GM12878 (cell line): ENCODE measurements at regions not wholly inside any gene's neighbourhood (a gene's known extent, or its start where the extent isn't known, plus 50 kb on each side); places are given as distances from the start of the nearest gene placed in this dataset.

ENCODE experiments used
- ATAC-seq: fragments of 200-7000 bp; cut with Tn5 transposase; 3 replicates; pipeline ENCODE4 v1.9.1; 2020; ENCODE audit warnings: mild to moderate bottlenecking, moderate library complexity
- BruUV-seq: library from RNA; stranded (reverse); fragments of 400-500 nt; replicated peaks from 2 replicates; lab custom pipeline; 2021; lab: Mats Ljungman, UMichigan
- CTCF ChIA-PET: fragments of 300-600 bp; sonication (Branson Sonifier 250); formaldehyde crosslinking; extraction: SDS; loops from one replicate; lab custom pipeline; 2021; ENCODE audit warnings: inconsistent platforms; lab: Yijun Ruan, JAX
- POLR2A ChIA-PET: fragments of 350-600 bp; formaldehyde crosslinking; extraction: SDS; loops from one replicate; lab custom pipeline; 2021; ENCODE audit warnings: inconsistent platforms; lab: Charles Lee
- RAD21 ChIA-PET: fragments of 300-600 bp; sonication (Branson Sonifier 250); formaldehyde crosslinking; loops from one replicate; lab custom pipeline; 2023; ENCODE audit warnings: antibody characterized with exemption; ENCODE audit not compliant: unreplicated experiment; lab: Charles Lee
- SMC1A ChIA-PET: fragments of 300-600 bp; sonication (Branson Sonifier 250); formaldehyde crosslinking; loops from one replicate; lab custom pipeline; 2023; ENCODE audit not compliant: unreplicated experiment, uncharacterized antibody; lab: Charles Lee
- DNase-seq: peaks from one replicate; pipeline ENCODE4 v3.0.0-alpha.2; 2011; ENCODE audit warnings: low read depth, low spot score
- FAIRE-seq: peaks from 3 replicates; lab custom pipeline; 2011; peaks lifted over from hg19 to GRCh38; lab: Jason Lieb, UNC
- H2AFZ ChIP-seq: 2 replicates; pipeline ENCODE4 v1.6.0; 2011; ENCODE audit warnings: low read depth, low read length, control low read depth; ENCODE audit not compliant: control insufficient read depth
- H3K27ac ChIP-seq: 2 replicates; pipeline ENCODE4 v1.5.1; 2011; ENCODE audit warnings: control low read depth; ENCODE audit not compliant: control insufficient read depth, insufficient read depth
- H3K27me3 ChIP-seq, 2 experiments: replicated peaks in 1 of 2; 2 replicates each; pipeline versions ENCODE4 v1.6.0 to v1.6.1; 2011; ENCODE audit warnings: low read length in 1 of 2; ENCODE audit not compliant: control insufficient read depth in 2 of 2, insufficient read depth in 2 of 2
- H3K36me3 ChIP-seq, 2 experiments: 2 replicates each; pipeline ENCODE4 v1.5.1; 2011; ENCODE audit warnings: low read length in 1 of 2; ENCODE audit not compliant: control insufficient read depth in 2 of 2, insufficient read depth in 2 of 2
- H3K4me1 ChIP-seq: 2 replicates; pipeline ENCODE4 v1.6.1; 2011; ENCODE audit warnings: mild to moderate bottlenecking, low read length, moderate library complexity, mixed read lengths; ENCODE audit not compliant: control insufficient read depth, insufficient read depth
- H3K4me2 ChIP-seq: 2 replicates; pipeline ENCODE4 v1.6.0; 2011; ENCODE audit warnings: control low read depth; ENCODE audit not compliant: control insufficient read depth, insufficient read depth
- H3K4me3 ChIP-seq: fragments of 200-600 bp; sonication (generic); 2 replicates; pipeline ENCODE4 v1.5.1; 2016
- H3K79me2 ChIP-seq: 2 replicates; pipeline ENCODE4 v1.6.0; 2011; ENCODE audit warnings: low read length; ENCODE audit not compliant: control insufficient read depth, insufficient read depth
- H3K9ac ChIP-seq: 2 replicates; pipeline ENCODE4 v1.8.0; 2011; ENCODE audit warnings: low read length, control low read depth, mixed read lengths; ENCODE audit not compliant: control insufficient read depth, insufficient read depth
- H3K9me3 ChIP-seq: replicated peaks from 3 replicates; pipeline ENCODE4 v1.5.1; 2011; ENCODE audit warnings: mild to moderate bottlenecking, low read length; ENCODE audit not compliant: control insufficient read depth, insufficient read depth
- H4K20me1 ChIP-seq: 2 replicates; pipeline ENCODE4 v1.6.0; 2011; ENCODE audit not compliant: control insufficient read depth, insufficient read depth
- CBX5 ChIP-seq: sonication (generic); IDR thresholded peaks from 2 replicates; pipeline ENCODE4 v1.6.1; 2016; ENCODE audit warnings: low read depth, moderate library complexity, mild to moderate bottlenecking, inconsistent platforms
- FOXM1 ChIP-seq: IDR thresholded peaks from 2 replicates; pipeline ENCODE4 v1.6.1; 2012; ENCODE audit warnings: low read depth, mild to moderate bottlenecking, inconsistent platforms, low read length, moderate library complexity
- HCFC1 ChIP-seq: fragments of 150-350 bp; IDR thresholded peaks from 2 replicates; pipeline ENCODE4 v1.6.1; 2014; ENCODE audit warnings: low read length
- HDAC2 ChIP-seq: fragments of 200-600 bp; sonication (generic); IDR thresholded peaks from 2 replicates; pipeline ENCODE4 v1.6.1; 2017
- JUNB ChIP-seq: IDR thresholded peaks from 2 replicates; pipeline ENCODE4 v1.6.1; 2016; ENCODE audit warnings: antibody characterized with exemption, mild to moderate bottlenecking
- NBN ChIP-seq: fragments of 450-650 bp; IDR thresholded peaks from 2 replicates; pipeline ENCODE4 v1.6.1; 2016
- POLR2AphosphoS5 ChIP-seq: IDR thresholded peaks from 2 replicates; pipeline ENCODE4 v1.6.1; 2011; ENCODE audit warnings: mild to moderate bottlenecking, low read length, inconsistent platforms
- RB1 ChIP-seq: fragments of 450-650 bp; formaldehyde crosslinking; IDR thresholded peaks from 2 replicates; pipeline ENCODE4 v1.6.1; 2017; ENCODE audit warnings: mild to moderate bottlenecking, borderline replicate concordance
- RFX5 ChIP-seq: IDR thresholded peaks from 2 replicates; pipeline ENCODE4 v1.6.1; 2011; ENCODE audit warnings: low read depth, low read length, improper control_type of control experiment
- SIX5 ChIP-seq: IDR thresholded peaks from 2 replicates; pipeline ENCODE4 v1.6.1; 2011; ENCODE audit warnings: mild to moderate bottlenecking, low read depth, low read length, moderate library complexity; ENCODE audit not compliant: severe bottlenecking
- TCF12 ChIP-seq: IDR thresholded peaks from 2 replicates; pipeline ENCODE4 v1.6.1; 2011; ENCODE audit warnings: low read depth, mild to moderate bottlenecking, low read length
- WGBS: methylation state at CpG from one replicate; pipeline ENCODE4 v1.1.6; 2016; ENCODE audit warnings: low lambda C conversion rate; ENCODE audit not compliant: insufficient replicate concordance, insufficient coverage; ENCODE audit errors: missing lambda C conversion rate; 5-methylcytosine and 5-hydroxymethylcytosine counted together
- in situ Hi-C: fragments of 300-500 bp; cut with MboI; formaldehyde crosslinking; loops from 9 replicates; pipeline ENCODE4 v1.14.3; 2018; ENCODE audit warnings: mixed read lengths
- intact Hi-C: fragments of 100-400 bp; cut with micrococcal nuclease; formaldehyde crosslinking; loops from one replicate; pipeline ENCODE4 v1.14.2; 2022; ENCODE audit not compliant: unreplicated experiment
- TF ChIP-seq, protein P1 (sequence below): fragments of 450-650 bp; IDR thresholded peaks from 2 replicates; pipeline ENCODE4 v1.6.1; 2017; ENCODE audit warnings: borderline replicate concordance
- TF ChIP-seq, protein P2 (sequence below): IDR thresholded peaks from 2 replicates; pipeline ENCODE4 v1.6.1; 2011; ENCODE audit warnings: low read depth, low read length, improper control_type of control experiment, borderline replicate concordance
- TF ChIP-seq, protein P3 (sequence below): fragments of 450-650 bp; IDR thresholded peaks from 2 replicates; pipeline ENCODE4 v1.6.1; 2018; ENCODE audit warnings: borderline replicate concordance, mild to moderate bottlenecking; ENCODE audit not compliant: partially characterized antibody
- TF ChIP-seq, protein P4 (sequence below): fragments of 450-650 bp; conservative IDR thresholded peaks from 2 replicates; pipeline ENCODE4 v1.6.1; 2017; ENCODE audit warnings: mild to moderate bottlenecking, moderate library complexity
- TF ChIP-seq, protein P5 (sequence below): fragments of 450-650 bp; IDR thresholded peaks from 2 replicates; pipeline ENCODE4 v1.6.1; 2016; ENCODE audit warnings: mild to moderate bottlenecking

DNA sequence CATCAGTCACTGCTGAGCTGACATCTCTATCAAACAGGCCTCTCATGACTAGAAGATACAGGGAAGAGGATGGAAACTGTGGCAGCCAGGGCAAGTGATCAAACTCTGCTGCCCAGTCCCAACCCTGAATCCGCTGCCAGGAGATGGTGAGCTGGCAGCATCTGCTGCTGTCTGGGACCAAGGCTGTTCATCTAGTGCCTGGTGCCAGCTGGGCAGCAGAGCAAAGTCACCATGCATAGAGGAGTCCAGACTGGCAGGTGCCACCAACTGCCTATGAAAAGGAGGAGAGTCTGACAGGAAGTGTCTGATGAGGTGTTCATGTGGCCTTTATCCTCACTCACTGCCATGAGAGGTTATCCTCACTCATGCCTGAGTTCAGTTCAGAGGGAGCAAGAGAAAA lies 518.9 kb downstream of the MID1IP1 start:
- Histone ChIP-seq H3K79me2 (no peaks in the 10 kb centered on the region), H3K36me3 (no peaks in the 10 kb centered on the region), H3K4me3 (no peak overlapping the region), H4K20me1 (no peaks in the 10 kb centered on the region), H3K27me3 (no peaks in the 10 kb centered on the region), H2AFZ (no peak overlapping the region), H3K4me2 (no peak overlapping the region), H3K9ac (no peak overlapping the region), H3K9me3 (no peaks in the 10 kb centered on the region; the same call in 2 of the 3 replicates), H3K27ac (no peak overlapping the region), H3K4me1 (no peaks in the 10 kb centered on the region)
- in situ Hi-C loops = no loop called here
- CTCF ChIA-PET = no interaction called here
- no peak for TF ChIP-seq TCF12
- TF ChIP-seq, protein P1, sequence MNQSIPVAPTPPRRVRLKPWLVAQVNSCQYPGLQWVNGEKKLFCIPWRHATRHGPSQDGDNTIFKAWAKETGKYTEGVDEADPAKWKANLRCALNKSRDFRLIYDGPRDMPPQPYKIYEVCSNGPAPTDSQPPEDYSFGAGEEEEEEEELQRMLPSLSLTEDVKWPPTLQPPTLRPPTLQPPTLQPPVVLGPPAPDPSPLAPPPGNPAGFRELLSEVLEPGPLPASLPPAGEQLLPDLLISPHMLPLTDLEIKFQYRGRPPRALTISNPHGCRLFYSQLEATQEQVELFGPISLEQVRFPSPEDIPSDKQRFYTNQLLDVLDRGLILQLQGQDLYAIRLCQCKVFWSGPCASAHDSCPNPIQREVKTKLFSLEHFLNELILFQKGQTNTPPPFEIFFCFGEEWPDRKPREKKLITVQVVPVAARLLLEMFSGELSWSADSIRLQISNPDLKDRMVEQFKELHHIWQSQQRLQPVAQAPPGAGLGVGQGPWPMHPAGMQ = no peak
- TF ChIP-seq, protein P2, sequence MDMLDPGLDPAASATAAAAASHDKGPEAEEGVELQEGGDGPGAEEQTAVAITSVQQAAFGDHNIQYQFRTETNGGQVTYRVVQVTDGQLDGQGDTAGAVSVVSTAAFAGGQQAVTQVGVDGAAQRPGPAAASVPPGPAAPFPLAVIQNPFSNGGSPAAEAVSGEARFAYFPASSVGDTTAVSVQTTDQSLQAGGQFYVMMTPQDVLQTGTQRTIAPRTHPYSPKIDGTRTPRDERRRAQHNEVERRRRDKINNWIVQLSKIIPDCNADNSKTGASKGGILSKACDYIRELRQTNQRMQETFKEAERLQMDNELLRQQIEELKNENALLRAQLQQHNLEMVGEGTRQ = no peak
- no peak for TF ChIP-seq CBX5
- TF ChIP-seq, protein P3, sequence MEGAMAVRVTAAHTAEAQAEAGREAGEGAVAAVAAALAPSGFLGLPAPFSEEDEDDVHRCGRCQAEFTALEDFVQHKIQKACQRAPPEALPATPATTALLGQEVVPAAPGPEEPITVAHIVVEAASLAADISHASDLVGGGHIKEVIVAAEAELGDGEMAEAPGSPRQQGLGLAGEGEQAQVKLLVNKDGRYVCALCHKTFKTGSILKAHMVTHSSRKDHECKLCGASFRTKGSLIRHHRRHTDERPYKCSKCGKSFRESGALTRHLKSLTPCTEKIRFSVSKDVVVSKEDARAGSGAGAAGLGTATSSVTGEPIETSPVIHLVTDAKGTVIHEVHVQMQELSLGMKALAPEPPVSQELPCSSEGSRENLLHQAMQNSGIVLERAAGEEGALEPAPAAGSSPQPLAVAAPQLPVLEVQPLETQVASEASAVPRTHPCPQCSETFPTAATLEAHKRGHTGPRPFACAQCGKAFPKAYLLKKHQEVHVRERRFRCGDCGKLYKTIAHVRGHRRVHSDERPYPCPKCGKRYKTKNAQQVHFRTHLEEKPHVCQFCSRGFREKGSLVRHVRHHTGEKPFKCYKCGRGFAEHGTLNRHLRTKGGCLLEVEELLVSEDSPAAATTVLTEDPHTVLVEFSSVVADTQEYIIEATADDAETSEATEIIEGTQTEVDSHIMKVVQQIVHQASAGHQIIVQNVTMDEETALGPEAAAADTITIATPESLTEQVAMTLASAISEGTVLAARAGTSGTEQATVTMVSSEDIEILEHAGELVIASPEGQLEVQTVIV = no peak
- no peak for TF ChIP-seq NBN
- TF ChIP-seq, protein P4, sequence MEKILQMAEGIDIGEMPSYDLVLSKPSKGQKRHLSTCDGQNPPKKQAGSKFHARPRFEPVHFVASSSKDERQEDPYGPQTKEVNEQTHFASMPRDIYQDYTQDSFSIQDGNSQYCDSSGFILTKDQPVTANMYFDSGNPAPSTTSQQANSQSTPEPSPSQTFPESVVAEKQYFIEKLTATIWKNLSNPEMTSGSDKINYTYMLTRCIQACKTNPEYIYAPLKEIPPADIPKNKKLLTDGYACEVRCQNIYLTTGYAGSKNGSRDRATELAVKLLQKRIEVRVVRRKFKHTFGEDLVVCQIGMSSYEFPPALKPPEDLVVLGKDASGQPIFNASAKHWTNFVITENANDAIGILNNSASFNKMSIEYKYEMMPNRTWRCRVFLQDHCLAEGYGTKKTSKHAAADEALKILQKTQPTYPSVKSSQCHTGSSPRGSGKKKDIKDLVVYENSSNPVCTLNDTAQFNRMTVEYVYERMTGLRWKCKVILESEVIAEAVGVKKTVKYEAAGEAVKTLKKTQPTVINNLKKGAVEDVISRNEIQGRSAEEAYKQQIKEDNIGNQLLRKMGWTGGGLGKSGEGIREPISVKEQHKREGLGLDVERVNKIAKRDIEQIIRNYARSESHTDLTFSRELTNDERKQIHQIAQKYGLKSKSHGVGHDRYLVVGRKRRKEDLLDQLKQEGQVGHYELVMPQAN = no peak
- TF ChIP-seq RB1 = no peak
- TF ChIP-seq JUNB = no peak
- no peak for TF ChIP-seq HDAC2
- TF ChIP-seq SIX5 = no peak
- no peak for TF ChIP-seq RFX5
- TF ChIP-seq, protein P5, sequence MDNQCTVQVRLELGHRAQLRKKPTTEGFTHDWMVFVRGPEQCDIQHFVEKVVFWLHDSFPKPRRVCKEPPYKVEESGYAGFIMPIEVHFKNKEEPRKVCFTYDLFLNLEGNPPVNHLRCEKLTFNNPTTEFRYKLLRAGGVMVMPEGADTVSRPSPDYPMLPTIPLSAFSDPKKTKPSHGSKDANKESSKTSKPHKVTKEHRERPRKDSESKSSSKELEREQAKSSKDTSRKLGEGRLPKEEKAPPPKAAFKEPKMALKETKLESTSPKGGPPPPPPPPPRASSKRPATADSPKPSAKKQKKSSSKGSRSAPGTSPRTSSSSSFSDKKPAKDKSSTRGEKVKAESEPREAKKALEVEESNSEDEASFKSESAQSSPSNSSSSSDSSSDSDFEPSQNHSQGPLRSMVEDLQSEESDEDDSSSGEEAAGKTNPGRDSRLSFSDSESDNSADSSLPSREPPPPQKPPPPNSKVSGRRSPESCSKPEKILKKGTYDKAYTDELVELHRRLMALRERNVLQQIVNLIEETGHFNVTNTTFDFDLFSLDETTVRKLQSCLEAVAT = no peak
- TF ChIP-seq HCFC1 = no peak
- no peak for TF ChIP-seq POLR2AphosphoS5
- no peak for TF ChIP-seq FOXM1
- BruUV-seq = no TSS peak
- no peak for DNase-seq
- SMC1A ChIA-PET = no interaction called here
- FAIRE-seq = no peak
- POLR2A ChIA-PET = no interaction called here
- intact Hi-C loops = no loop called here
- whole genome bisulfite sequencing = 0% methylated on average over 1 of the region's 1 CpG
- RAD21 ChIA-PET = no interaction called here
- ATAC-seq = no peak
